Endothelial cell of umbilical vein (primary cell): ENCODE measurements at regions not wholly inside any gene's neighbourhood (a gene's known extent, or its start where the extent isn't known, plus 50 kb on each side); places are given as distances from the start of the nearest gene placed in this dataset.

Experiments
- BruUV-seq: library from RNA; stranded (reverse); fragments of 400-500 nt; replicated peaks from 2 replicates; lab custom pipeline; 2021; lab: Mats Ljungman, UMichigan
- CTCF ChIA-PET: fragments of 300-600, 350-600 bp; sonication (Branson Sonifier 250); formaldehyde crosslinking; loops from one replicate; lab custom pipeline; 2021; ENCODE audit warnings: antibody characterized with exemption, inconsistent platforms; lab: Charles Lee
- POLR2A ChIA-PET: fragments of 300-600, 350-600 bp; sonication (Branson Sonifier 250); formaldehyde crosslinking; loops from one replicate; lab custom pipeline; 2021; ENCODE audit warnings: antibody characterized with exemption, inconsistent platforms; lab: Charles Lee
- DNase-seq: peaks from one replicate; pipeline ENCODE4 v3.0.0-alpha.2; 2011; ENCODE audit warnings: low read depth, low spot score
- FAIRE-seq: peaks from 2 replicates; lab custom pipeline; 2011; peaks lifted over from hg19 to GRCh38; lab: Jason Lieb, UNC
- H2AFZ ChIP-seq: 2 replicates; pipeline ENCODE4 v1.6.0; 2012; ENCODE audit warnings: low read depth, low read length, control low read depth, inconsistent platforms
- H3K27ac ChIP-seq: 2 replicates; pipeline ENCODE4 v1.5.1; 2011; ENCODE audit warnings: low read depth, mild to moderate bottlenecking, control low read depth, low read length, moderate library complexity; ENCODE audit not compliant: insufficient read depth
- H3K27me3 ChIP-seq, 2 experiments: 2 replicates each; pipeline versions ENCODE4 v1.6.0 to v1.6.1; 2011; ENCODE audit warnings: low read length in 2 of 2, mixed read lengths in 1 of 2; ENCODE audit not compliant: control insufficient read depth in 2 of 2, insufficient read depth in 2 of 2
- H3K36me3 ChIP-seq, 2 experiments: 2 replicates in 1 of 2; 3 replicates in 1 of 2; pipeline ENCODE4 v1.5.1; 2011; ENCODE audit warnings: low read length in 2 of 2, mild to moderate bottlenecking in 1 of 2, moderate library complexity in 1 of 2; ENCODE audit not compliant: control insufficient read depth in 2 of 2, insufficient read depth in 2 of 2; ENCODE audit errors: extremely low read depth in 1 of 2
- H3K4me1 ChIP-seq: 3 replicates; pipeline ENCODE4 v1.5.1; 2011; ENCODE audit warnings: mild to moderate bottlenecking, low read length; ENCODE audit not compliant: control insufficient read depth, insufficient read depth; ENCODE audit errors: extremely low read depth
- H3K4me2 ChIP-seq: 2 replicates; pipeline ENCODE4 v1.6.1; 2011; ENCODE audit warnings: low read length, control low read depth, mixed read lengths; ENCODE audit not compliant: insufficient read depth
- H3K4me3 ChIP-seq, 3 experiments: fragments of 200-600 bp in 1 of 3; sonication (generic), shearing (Covaris generic) in 1 of 3; replicated peaks in 1 of 3; 2 replicates each; pipeline ENCODE4 v1.5.1; 2011 to 2016; ENCODE audit warnings: control low read depth in 3 of 3, low read length in 3 of 3, mild to moderate bottlenecking in 2 of 3, inconsistent platforms in 1 of 3, low read depth in 1 of 3, moderate library complexity in 1 of 3; ENCODE audit not compliant: insufficient read depth in 1 of 3
- H3K79me2 ChIP-seq: 2 replicates; pipeline ENCODE4 v1.6.0; 2012; ENCODE audit warnings: low read length, inconsistent platforms; ENCODE audit not compliant: control insufficient read depth, insufficient read depth
- H3K9ac ChIP-seq: replicated peaks from 2 replicates; pipeline ENCODE3; 2011; ENCODE audit warnings: low read length, control low read depth; ENCODE audit not compliant: insufficient read depth; ENCODE audit errors: extremely low read depth
- H3K9me1 ChIP-seq: replicated peaks from 3 replicates; pipeline ENCODE4 v1.6.0; 2011; ENCODE audit warnings: mild to moderate bottlenecking, low read length; ENCODE audit not compliant: control insufficient read depth, insufficient read depth; ENCODE audit errors: extremely low read depth
- H3K9me3 ChIP-seq: replicated peaks from 2 replicates; pipeline ENCODE4 v1.5.1; 2012; ENCODE audit warnings: low read length, inconsistent platforms; ENCODE audit not compliant: control insufficient read depth, insufficient read depth
- H4K20me1 ChIP-seq: replicated peaks from 2 replicates; pipeline ENCODE3; 2011; ENCODE audit warnings: mild to moderate bottlenecking, low read length; ENCODE audit not compliant: control insufficient read depth, insufficient read depth; ENCODE audit errors: extremely low read depth
- CTCF ChIP-seq, 2 donors: IDR thresholded peaks; 1 replicate in 1 of 2; 2 replicates in 1 of 2; pipeline ENCODE4 v1.5.1; 2011; ENCODE audit warnings: low read length in 2 of 2, mild to moderate bottlenecking in 2 of 2, moderate library complexity in 2 of 2, control low read depth in 1 of 2, inconsistent platforms in 1 of 2, low read depth in 1 of 2; ENCODE audit not compliant: insufficient read depth in 1 of 2; ENCODE audit errors: extremely low read depth in 1 of 2
- EZH2 ChIP-seq: IDR thresholded peaks from 2 replicates; pipeline ENCODE4 v1.6.1; 2012; ENCODE audit warnings: borderline replicate concordance, low read depth, mild to moderate bottlenecking, moderate library complexity, low read length, inconsistent platforms; ENCODE audit not compliant: severe bottlenecking
- FOS ChIP-seq: IDR thresholded peaks from 2 replicates; pipeline ENCODE4 v1.6.1; 2011; ENCODE audit warnings: mild to moderate bottlenecking, low read length, moderate library complexity, borderline replicate concordance; ENCODE audit not compliant: insufficient read depth
- GATA2 ChIP-seq: IDR thresholded peaks from 2 replicates; pipeline ENCODE4 v1.7.0; 2011; ENCODE audit warnings: low read depth, mild to moderate bottlenecking, moderate library complexity, mixed read lengths, low read length; ENCODE audit not compliant: insufficient read length, insufficient read depth
- JUN ChIP-seq: IDR thresholded peaks from 2 replicates; pipeline ENCODE4 v1.6.1; 2011; ENCODE audit warnings: borderline replicate concordance, low read depth; ENCODE audit not compliant: insufficient read length, insufficient read depth
- MAX ChIP-seq: IDR thresholded peaks from 2 replicates; pipeline ENCODE4 v1.6.1; 2011; ENCODE audit not compliant: insufficient read depth, insufficient read length
- MYC ChIP-seq: IDR thresholded peaks from one replicate; pipeline ENCODE4 v1.6.1; 2011; ENCODE audit warnings: mild to moderate bottlenecking, low read depth, low read length
- POLR2A ChIP-seq: IDR thresholded peaks from 2 replicates; pipeline ENCODE4 v1.6.1; 2012; ENCODE audit warnings: low read depth, mild to moderate bottlenecking, control low read depth, low read length
- POLR2AphosphoS5 ChIP-seq: IDR thresholded peaks from 2 replicates; pipeline ENCODE4 v1.6.1; 2012; ENCODE audit warnings: low read depth, mild to moderate bottlenecking, control low read depth, low read length, moderate library complexity; ENCODE audit not compliant: insufficient read depth
- dilution Hi-C: fragments of 300-500 bp; cut with MboI; formaldehyde crosslinking; loops from one replicate; pipeline ENCODE4 v1.15.0; 2019; ENCODE audit warnings: low sequenced_read_pairs; ENCODE audit not compliant: extremely low pct_ligation_motif_present
- intact Hi-C: fragments of 100-400 bp; cut with micrococcal nuclease; formaldehyde crosslinking; loops from one replicate; pipeline ENCODE4 v1.10.0; 2022

- H3K9me3 ChIP-seq: no peaks in the 10 kb centered on the region
- BruUV-seq: no TSS peak
- ChIA-PET CTCF (no interaction called here), POLR2A (no interaction called here)
- H3K9ac ChIP-seq: no peak overlapping the region
- H3K27me3 ChIP-seq: no peaks in the 10 kb centered on the region
- H3K9me1 ChIP-seq: no peaks in the 10 kb centered on the region
- dilution Hi-C loops (no loop called here), intact Hi-C loops (no loop called here)
- no peak overlapping the region for H3K4me3 ChIP-seq
- no peak for TF ChIP-seq JUN
- TF ChIP-seq MAX: no peak
- no peak for TF ChIP-seq POLR2AphosphoS5
- no peak for TF ChIP-seq MYC
- no peak for TF ChIP-seq FOS
- no peak for TF ChIP-seq GATA2
- no peaks in the 10 kb centered on the region for H3K4me1 ChIP-seq
- FAIRE-seq (no peak), DNase-seq (no peak)
- no peak overlapping the region for H3K4me2 ChIP-seq
- no peaks in the 10 kb centered on the region for H4K20me1 ChIP-seq
- H2AFZ ChIP-seq: no peak overlapping the region
- no peak overlapping the region for H3K27ac ChIP-seq
- H3K79me2 ChIP-seq: no peaks in the 10 kb centered on the region
- no peaks in the 10 kb centered on the region for H3K36me3 ChIP-seq
Measured at GRCh38 chr6:22436134-22436533, 133.2 kb upstream of the HDGFL1 start.

GRCh38 chr6:22437665-22438064, 131.7 kb upstream of the HDGFL1 start:
- POLR2A ChIA-PET: no interaction called here
- no peaks in the 10 kb centered on the region for H3K9me1 ChIP-seq
- dilution Hi-C loops: no loop called here
- no peaks in the 10 kb centered on the region for H3K36me3 ChIP-seq
- CTCF ChIA-PET: interaction anchor here (0.7 kb wide), 1 partner anchor 670 kb away, joined by 3 read pairs; no protein-coding TSS in a partner anchor
- H3K9me3 ChIP-seq: no peaks in the 10 kb centered on the region
- H3K4me3 ChIP-seq: no peak overlapping the region
- H3K4me2 ChIP-seq: no peak overlapping the region
- no peak overlapping the region for H3K27ac ChIP-seq
- no peaks in the 10 kb centered on the region for H3K79me2 ChIP-seq
- no peak for DNase-seq
- no peak for FAIRE-seq
- no peaks in the 10 kb centered on the region for H3K27me3 ChIP-seq
- TF ChIP-seq POLR2A (no peak), GATA2 (no peak), POLR2AphosphoS5 (no peak), FOS (no peak), JUN (no peak), MAX (no peak), EZH2 (no peak), CTCF (IDR thresholded peaks at IDR 0.05; ENCODE audit: extremely low read depth in 1 of 2, insufficient read depth in 1 of 2, low read depth in 1 of 2, low read length in 2 of 2) (no peak), MYC (no peak)
- H2AFZ ChIP-seq: no peak overlapping the region
- no peaks in the 10 kb centered on the region for H4K20me1 ChIP-seq
- intact Hi-C loops: no loop called here
- no TSS peak for BruUV-seq
- H3K4me1 ChIP-seq: no peaks in the 10 kb centered on the region
- no peak overlapping the region for H3K9ac ChIP-seq
